ENCODE measurements at regions not wholly inside any gene's neighbourhood (a gene's known extent, or its start where the extent isn't known, plus 50 kb on each side); places are given as distances from the start of the nearest gene placed in this dataset.
"Not testable (repeated sequence)": the region's sequence is repeated elsewhere in the genome, so short reads cannot be mapped to it uniquely, and the experiment has no call there.

DNA sequence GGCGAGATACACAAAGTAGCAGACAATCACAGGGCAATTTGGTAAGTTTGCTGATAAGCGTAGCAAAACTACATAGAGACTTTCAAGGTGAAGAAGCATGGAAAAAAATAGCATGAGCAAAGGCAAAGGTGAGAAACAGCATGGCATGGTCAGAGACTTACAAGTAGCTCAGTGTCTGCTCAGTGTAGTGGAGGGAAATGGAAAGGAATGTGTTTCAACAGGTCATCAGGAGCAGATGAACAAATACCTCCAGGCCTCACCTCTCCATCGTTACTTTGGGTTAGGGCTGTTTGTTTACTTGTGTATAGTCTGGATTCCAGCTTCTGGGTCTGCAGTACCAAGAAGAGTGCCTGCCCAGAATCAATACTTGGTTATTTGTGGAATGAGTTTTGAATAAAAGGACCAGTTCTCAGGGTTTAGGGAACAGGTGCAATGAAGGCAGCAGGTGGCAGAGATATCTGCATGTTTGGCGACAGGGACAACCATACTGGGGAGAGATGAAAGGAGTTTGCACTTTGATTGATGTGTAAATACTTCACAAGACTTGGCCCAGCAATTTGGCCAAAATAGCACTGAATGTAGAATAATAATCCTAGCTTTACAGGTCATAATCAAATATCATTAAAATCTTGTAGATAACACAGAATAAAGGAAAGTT lies 97.0 kb upstream of the FGGY start:
- H3K9me3 Mint-ChIP-seq: peaks cover 27% of the 10 kb centered on the region
- intact Hi-C loops (cut with micrococcal nuclease): no loop called here
- H3K27me3 Mint-ChIP-seq: peaks cover 12% of the 10 kb centered on the region
- H3K27ac Mint-ChIP-seq: no peak overlapping the region
- H3K4me1 Mint-ChIP-seq: no peaks in the 10 kb centered on the region
- DNase-seq: no peak
- no peak overlapping the region for H3K4me3 Mint-ChIP-seq
- H3K36me3 Mint-ChIP-seq (ENCODE audit: low read depth): no peaks in the 10 kb centered on the region

DNA sequence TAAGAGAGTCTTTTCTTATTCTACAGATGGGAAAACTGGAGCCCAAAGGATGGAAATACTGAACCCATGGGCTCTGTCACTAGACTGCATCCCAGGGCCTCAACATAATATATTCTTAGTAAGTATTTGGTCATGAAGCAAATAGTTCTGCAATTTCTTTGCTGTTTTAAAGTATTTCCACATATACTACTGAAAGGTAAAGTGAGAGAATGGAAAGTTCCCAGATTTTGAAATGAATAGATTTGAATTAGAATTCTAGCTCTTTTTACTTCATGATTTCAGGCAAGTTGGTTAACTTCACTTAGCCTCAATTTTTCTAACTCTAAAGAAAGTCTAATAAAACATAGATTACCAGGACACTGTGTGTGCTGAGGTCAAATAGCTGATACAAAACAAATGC lies 95.6 kb upstream of the FGGY start:
- Mint-ChIP-seq H3K27me3 (peaks cover 14% of the 10 kb centered on the region), H3K9me3 (peaks cover 17% of the 10 kb centered on the region), H3K4me1 (no peaks in the 10 kb centered on the region), H3K4me3 (no peak overlapping the region), H3K36me3 (ENCODE audit: low read depth) (no peaks in the 10 kb centered on the region), H3K27ac (no peak overlapping the region)
- intact Hi-C loops (cut with micrococcal nuclease): no loop called here
- no peak for DNase-seq

DNA sequence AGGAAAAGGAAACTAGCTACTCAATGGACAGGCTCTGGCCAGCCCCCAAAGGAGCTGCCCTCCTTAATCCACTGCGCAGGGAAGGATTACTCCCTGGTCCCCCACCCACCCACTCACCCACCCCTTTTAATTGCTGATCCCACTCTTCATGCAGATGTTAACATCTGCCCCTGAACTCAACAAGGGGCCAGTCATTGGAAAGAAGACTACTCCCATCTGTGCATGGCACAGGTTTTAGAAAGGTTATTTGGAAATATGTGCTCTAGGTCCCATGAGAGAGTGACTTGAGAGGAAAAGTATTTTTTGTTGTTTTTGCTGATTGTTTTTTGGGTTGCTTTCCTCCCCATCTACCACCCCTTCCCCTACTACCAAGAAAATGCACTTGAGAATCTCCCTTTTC lies 94.4 kb upstream of the FGGY start:
- no peaks in the 10 kb centered on the region for H3K4me1 Mint-ChIP-seq
- H3K36me3 Mint-ChIP-seq (ENCODE audit: low read depth): no peaks in the 10 kb centered on the region
- intact Hi-C loops (cut with micrococcal nuclease): no loop called here
- DNase-seq: no peak
- H3K27ac Mint-ChIP-seq: no peak overlapping the region
- H3K4me3 Mint-ChIP-seq: no peak overlapping the region
- H3K9me3 Mint-ChIP-seq: peaks cover 22% of the 10 kb centered on the region
- peaks cover 10% of the 10 kb centered on the region for H3K27me3 Mint-ChIP-seq

DNA sequence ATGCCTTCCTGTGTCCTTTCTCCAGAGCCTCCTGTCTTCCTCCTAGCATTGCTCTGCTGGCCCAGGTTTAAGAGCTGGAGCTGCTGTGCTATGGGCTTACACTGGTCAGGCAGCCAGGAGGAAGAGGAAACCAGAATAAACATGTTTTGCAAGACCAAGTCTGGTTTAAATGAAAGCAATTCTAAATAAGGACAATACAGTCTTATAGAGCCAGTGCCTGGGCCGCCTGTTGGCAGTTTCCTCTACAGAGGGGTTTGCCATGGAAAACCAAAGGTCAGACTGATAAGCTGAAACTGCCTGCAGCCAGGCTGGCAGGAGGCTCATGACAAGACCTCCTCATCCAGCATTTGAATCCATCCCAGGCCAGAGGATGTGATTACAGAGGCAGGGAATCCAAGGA lies 92.9 kb upstream of the FGGY start:
- Mint-ChIP-seq H3K4me1 (no peaks in the 10 kb centered on the region), H3K27me3 (peaks cover 12% of the 10 kb centered on the region), H3K9me3 (peaks cover 34% of the 10 kb centered on the region), H3K27ac (no peak overlapping the region), H3K36me3 (ENCODE audit: low read depth) (peaks cover 2% of the 10 kb centered on the region), H3K4me3 (no peak overlapping the region)
- intact Hi-C loops (cut with micrococcal nuclease): no loop called here
- no peak for DNase-seq

DNA sequence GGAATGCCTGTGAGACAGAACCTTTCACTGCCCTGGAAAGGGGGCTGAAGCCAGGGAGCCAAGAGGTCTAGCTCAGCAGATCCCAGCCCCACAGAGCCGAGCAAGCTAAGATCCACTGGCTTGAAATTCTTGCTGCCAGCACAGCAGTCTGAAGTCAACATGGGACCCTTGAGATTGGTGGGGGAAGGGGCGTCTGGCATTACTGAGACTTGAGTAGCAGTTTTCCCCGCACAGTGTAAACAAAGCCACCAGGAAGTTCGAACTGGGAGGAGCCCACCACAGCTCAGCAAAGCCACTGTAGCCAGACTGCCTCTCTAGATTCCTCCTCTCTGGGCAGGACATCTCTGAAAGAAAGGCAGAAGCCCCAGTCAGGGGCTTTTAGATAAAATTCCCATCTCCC lies 90.3 kb upstream of the FGGY start:
- DNase-seq; intact Hi-C loops (cut with micrococcal nuclease); H3K4me1 Mint-ChIP-seq; H3K27ac Mint-ChIP-seq; H3K4me3 Mint-ChIP-seq; H3K27me3 Mint-ChIP-seq; H3K36me3 Mint-ChIP-seq (ENCODE audit: low read depth): not testable (repeated sequence)
- peaks cover 44% of the 10 kb centered on the region for H3K9me3 Mint-ChIP-seq

DNA sequence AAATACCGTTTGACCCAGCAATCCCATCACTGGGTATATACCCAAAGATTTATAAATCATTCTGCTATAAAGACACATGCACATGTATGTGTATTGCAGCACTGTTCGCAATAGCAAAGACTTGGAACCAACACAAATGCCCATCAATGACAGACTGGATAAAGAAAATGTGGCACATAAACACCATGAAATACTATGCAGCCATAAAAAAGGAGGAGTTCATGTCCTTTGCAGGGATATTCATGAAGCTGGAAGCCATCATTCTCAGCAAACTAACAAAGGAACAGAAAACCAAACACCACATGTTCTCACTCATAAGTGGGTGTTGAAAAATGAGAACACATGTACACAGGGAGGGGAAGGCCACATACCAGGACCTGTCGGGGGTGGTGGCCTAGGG lies 86.5 kb upstream of the FGGY start:
- H3K9me3 Mint-ChIP-seq: peaks cover 37% of the 10 kb centered on the region
- H3K27ac Mint-ChIP-seq; H3K4me3 Mint-ChIP-seq; H3K27me3 Mint-ChIP-seq; H3K4me1 Mint-ChIP-seq; intact Hi-C loops (cut with micrococcal nuclease); H3K36me3 Mint-ChIP-seq (ENCODE audit: low read depth); DNase-seq: not testable (repeated sequence)

DNA sequence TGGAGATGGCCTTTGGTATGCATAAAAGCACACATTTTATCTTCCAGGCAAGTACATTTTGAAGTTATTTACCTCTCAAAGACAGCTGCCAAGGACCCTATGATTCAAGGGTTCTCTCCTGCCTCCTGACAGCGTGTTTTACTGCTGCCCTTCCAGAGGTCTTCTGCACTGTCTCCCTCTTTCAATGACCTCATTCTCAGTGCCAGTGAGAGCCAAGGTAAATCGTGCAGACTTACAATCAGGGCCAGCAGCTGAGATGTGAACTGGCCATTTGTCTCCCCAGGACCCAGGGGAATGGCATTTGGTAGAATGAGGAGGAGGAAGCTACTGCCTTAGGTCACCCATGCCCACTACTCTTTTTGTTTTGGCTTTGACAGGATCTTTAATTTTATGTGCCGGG lies 84.2 kb upstream of the FGGY start:
- no peak for DNase-seq
- intact Hi-C loops (cut with micrococcal nuclease): no loop called here
- Mint-ChIP-seq H3K9me3 (peaks cover 41% of the 10 kb centered on the region), H3K36me3 (ENCODE audit: low read depth) (peaks cover 2% of the 10 kb centered on the region), H3K4me3 (no peak overlapping the region), H3K27ac (no peak overlapping the region), H3K27me3 (peaks cover 2% of the 10 kb centered on the region), H3K4me1 (peaks cover 3% of the 10 kb centered on the region)

DNA sequence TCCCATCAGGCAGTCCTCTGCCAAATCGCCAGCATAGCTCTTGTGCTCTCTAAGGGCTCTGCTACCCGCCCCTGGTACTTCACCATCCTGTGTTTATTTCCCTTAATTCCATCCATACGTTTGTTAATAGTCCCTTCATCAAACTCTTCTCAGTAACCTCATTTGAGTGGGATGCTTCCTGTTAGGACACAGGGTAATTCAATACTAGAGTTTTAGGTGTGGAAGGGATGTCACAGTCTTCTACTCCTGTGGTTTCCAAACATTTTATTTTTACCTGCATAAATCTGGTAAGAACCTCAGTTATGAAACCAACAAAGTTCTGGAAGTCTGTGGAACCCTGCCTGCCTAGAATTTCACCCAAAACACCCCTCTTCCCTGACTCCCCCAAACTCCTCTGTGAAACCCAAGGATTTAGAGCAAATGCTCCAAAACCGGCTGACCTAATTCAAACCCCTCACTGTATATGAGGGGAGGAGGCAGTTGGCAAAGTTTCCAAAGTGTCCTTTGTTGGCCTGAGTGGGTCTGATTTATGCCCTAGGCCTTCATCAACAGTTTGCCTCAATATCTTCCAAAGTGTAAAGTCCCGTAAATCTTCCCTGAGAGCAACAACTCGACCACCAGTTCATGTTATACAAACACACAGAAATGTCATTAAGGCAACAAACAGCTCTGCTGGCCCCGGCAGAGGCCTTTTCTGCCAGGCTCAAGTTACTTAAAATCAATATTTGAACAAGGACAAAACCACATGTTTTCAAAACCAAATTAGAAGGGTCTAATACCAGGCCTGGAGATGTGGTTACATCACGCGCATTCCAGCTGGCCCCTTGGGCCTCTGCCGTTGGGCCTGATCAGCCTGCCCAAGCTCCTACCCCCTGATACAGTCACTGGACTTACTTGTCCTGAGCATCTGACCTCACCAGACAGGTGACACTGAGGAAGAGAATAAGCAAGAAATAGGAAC lies 82.4 kb upstream of the FGGY start:
- peaks cover 3% of the 10 kb centered on the region for H3K4me1 Mint-ChIP-seq

DNA sequence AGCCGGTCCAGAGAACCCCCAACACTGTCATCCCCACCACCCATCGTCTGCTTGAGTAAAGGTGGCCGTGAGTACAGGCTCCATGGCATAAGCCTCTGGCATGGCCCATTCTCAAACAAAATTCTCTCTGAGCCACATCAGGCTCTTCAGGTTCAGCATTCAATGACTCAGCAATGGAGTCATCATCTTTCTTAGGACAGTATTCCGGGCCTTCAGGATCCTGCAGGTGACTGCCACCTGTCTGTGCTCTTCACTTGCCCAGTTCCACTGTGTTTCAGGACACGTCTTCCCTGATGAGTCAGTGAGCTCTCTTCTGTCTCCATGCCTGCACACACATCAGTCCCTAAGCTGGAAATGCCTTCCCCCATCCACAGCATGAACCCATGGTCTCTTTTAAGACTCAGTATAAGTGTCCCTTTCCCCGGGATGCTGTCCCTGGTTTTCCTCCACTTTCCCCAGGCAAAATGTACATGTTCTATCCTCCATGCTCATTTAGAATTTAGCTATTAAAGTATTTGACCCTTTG lies 81.1 kb upstream of the FGGY start:
- H3K36me3 Mint-ChIP-seq (ENCODE audit: low read depth): no peaks in the 10 kb centered on the region
- H3K27me3 Mint-ChIP-seq: no peaks in the 10 kb centered on the region
- H3K9me3 Mint-ChIP-seq: peaks cover 30% of the 10 kb centered on the region
- H3K4me1 Mint-ChIP-seq: peaks cover 3% of the 10 kb centered on the region
- DNase-seq: no peak
- H3K27ac Mint-ChIP-seq: no peak overlapping the region
- no peak overlapping the region for H3K4me3 Mint-ChIP-seq
- intact Hi-C loops (cut with micrococcal nuclease): no loop called here

More for the DNA sequence above, 82.4 kb upstream of the FGGY start:
- Mint-ChIP-seq H3K27ac (no peak overlapping the region), H3K27me3 (no peaks in the 10 kb centered on the region), H3K36me3 (ENCODE audit: low read depth) (no peaks in the 10 kb centered on the region), H3K4me3 (no peak overlapping the region), H3K9me3 (peaks cover 34% of the 10 kb centered on the region)
- intact Hi-C loops (cut with micrococcal nuclease): no loop called here
- no peak for DNase-seq

DNA sequence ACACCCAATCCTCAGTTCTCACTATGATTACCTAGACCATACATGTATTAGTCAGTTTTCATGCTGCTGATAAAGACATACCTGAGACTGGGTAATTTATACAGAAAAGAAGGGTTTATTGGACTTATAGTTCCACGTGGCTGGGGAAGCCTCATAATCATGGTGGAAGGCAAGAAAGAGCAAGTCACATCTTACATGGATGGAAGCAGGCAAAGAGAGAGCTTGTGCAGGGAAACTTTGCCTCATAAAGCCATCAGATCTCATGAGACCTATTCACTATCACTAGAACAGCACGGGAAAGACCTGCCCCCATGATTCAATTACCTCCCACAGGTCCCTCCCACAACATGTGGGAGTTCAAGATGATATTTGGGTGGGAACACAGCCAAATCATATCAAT lies 79.5 kb upstream of the FGGY start:
- H3K27me3 Mint-ChIP-seq; H3K36me3 Mint-ChIP-seq (ENCODE audit: low read depth); DNase-seq; H3K27ac Mint-ChIP-seq; H3K4me1 Mint-ChIP-seq; H3K4me3 Mint-ChIP-seq; intact Hi-C loops (cut with micrococcal nuclease): not testable (repeated sequence)
- H3K9me3 Mint-ChIP-seq: peaks cover 20% of the 10 kb centered on the region

DNA sequence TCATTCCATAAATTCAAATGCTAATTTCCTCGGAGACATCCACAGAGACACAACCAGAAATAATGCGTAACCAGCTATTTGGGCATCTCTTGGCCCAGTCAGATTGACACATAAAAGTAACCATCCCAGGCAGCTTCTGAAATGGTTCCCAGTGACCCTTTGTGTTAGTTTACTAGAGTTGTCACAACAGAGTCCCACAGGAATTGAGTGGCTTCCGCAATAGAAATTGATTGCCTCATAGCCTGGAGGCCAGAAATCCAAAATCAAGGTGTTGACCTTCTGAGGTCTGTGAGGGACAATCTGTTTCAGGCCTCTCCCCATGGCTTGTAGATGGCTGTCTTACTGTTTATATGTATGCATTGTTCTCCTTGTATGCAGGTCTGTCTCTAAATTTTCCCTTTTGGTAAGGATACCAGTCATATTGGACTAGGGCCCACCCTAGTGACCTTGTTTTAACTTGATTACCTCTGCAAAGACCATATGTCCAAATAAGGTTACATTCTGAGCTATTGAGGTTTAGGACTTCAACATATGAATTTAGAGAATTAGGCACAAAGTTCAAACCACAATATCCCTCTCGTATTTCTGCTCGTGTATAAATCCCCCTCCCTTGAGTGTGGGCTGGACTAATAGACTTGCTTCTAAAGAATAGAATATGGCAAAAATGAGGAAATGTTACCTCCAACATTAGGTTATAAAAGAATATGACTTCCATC lies 78.2 kb upstream of the FGGY start:
- H3K27ac Mint-ChIP-seq: no peak overlapping the region
- DNase-seq: no peak
- peaks cover 18% of the 10 kb centered on the region for H3K9me3 Mint-ChIP-seq
- no peak overlapping the region for H3K4me3 Mint-ChIP-seq
- H3K36me3 Mint-ChIP-seq (ENCODE audit: low read depth): no peaks in the 10 kb centered on the region
- intact Hi-C loops (cut with micrococcal nuclease): no loop called here
- H3K4me1 Mint-ChIP-seq: no peaks in the 10 kb centered on the region
- H3K27me3 Mint-ChIP-seq: no peaks in the 10 kb centered on the region

DNA sequence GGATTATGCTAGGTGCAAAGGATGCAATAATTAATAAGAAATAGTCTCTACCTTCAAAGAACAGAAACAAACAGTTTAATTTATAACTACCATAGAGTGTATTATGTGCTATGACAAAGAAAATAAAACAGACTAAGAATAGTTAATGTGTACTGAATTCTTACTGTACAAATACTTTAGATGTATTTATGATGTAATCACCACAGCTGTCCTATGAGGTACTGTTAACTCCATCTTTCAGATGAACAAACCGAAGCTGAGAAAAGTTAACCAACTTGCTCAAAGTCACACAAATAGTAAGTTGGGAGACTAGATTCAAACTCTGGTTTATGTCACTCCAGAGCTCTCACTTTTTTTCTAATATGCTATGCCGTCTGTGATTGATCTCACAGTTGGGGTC lies 77.0 kb upstream of the FGGY start:
- peaks cover 22% of the 10 kb centered on the region for H3K9me3 Mint-ChIP-seq
- no peak for DNase-seq
- no peaks in the 10 kb centered on the region for H3K27me3 Mint-ChIP-seq
- intact Hi-C loops (cut with micrococcal nuclease): no loop called here
- H3K27ac Mint-ChIP-seq: no peak overlapping the region
- H3K36me3 Mint-ChIP-seq (ENCODE audit: low read depth): no peaks in the 10 kb centered on the region
- no peak overlapping the region for H3K4me3 Mint-ChIP-seq
- H3K4me1 Mint-ChIP-seq: no peaks in the 10 kb centered on the region

DNA sequence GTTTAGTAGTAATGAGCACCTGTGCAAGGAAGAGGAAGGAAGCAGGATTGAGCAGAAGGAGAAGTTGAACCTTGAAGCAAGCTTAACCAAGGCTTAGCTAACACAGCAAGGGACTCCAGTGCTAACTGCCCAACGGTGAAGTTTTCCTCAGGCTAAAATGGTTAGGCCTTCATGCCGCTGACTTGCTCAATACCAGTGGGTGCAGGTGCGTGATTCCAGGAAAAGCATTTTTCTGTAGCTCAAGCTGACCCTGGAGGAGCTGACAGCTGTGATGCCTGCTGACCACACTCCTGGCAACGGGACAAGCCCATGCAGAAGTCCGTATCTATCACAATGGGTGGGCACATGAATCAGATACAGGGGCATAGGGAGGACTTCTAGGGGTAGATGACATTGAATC lies 76.5 kb upstream of the FGGY start:
- Mint-ChIP-seq H3K36me3 (ENCODE audit: low read depth) (no peaks in the 10 kb centered on the region), H3K27ac (no peak overlapping the region)

DNA sequence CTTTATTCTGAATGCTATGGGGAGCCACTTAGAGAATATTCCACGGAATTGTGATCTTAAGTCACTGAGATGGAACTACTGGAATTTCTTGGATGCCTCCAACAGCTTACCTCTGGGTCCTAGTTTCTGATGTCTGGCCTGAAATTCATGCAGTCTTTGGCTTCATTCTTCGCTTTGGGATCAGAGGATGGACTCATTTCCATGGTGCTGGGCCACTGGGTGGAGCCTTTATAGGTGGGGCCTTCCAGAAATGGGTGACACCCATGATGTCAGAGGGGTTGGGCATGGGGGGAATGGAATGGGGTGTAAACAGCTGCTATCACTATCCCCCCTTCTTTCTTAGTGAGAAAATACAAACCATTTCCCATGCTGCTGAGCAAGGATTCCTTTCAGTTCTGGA lies 73.7 kb upstream of the FGGY start:
- no peak for DNase-seq
- no peak overlapping the region for H3K4me3 Mint-ChIP-seq
- no peaks in the 10 kb centered on the region for H3K36me3 Mint-ChIP-seq (ENCODE audit: low read depth)
- no peak overlapping the region for H3K27ac Mint-ChIP-seq
- no peaks in the 10 kb centered on the region for H3K27me3 Mint-ChIP-seq
- intact Hi-C loops (cut with micrococcal nuclease): no loop called here
- H3K4me1 Mint-ChIP-seq: no peaks in the 10 kb centered on the region
- H3K9me3 Mint-ChIP-seq: peaks cover 16% of the 10 kb centered on the region

More for the DNA sequence above, 76.5 kb upstream of the FGGY start:
- Mint-ChIP-seq H3K27me3 (no peaks in the 10 kb centered on the region), H3K9me3 (peaks cover 19% of the 10 kb centered on the region), H3K4me3 (no peak overlapping the region), H3K4me1 (no peaks in the 10 kb centered on the region)
- no peak for DNase-seq
- intact Hi-C loops (cut with micrococcal nuclease): no loop called here
